T-helper 2 cell treated with Interferon-gamma antibody and Interleukin-4, amounts not matched to agents 100 ng/mL and 5 ng/mL, for 36 hours (primary cell): ENCODE measurements at regions not wholly inside any gene's neighbourhood (a gene's known extent, or its start where the extent isn't known, plus 50 kb on each side); places are given as distances from the start of the nearest gene placed in this dataset.
"Not testable (repeated sequence)": the region's sequence is repeated elsewhere in the genome, so short reads cannot be mapped to it uniquely, and the experiment has no call there.

ENCODE experiments used
- intact Hi-C: fragments of 100-400 bp; cut with micrococcal nuclease; formaldehyde crosslinking; loops from one replicate; pipeline ENCODE4 v1.15.1; 2023

DNA sequence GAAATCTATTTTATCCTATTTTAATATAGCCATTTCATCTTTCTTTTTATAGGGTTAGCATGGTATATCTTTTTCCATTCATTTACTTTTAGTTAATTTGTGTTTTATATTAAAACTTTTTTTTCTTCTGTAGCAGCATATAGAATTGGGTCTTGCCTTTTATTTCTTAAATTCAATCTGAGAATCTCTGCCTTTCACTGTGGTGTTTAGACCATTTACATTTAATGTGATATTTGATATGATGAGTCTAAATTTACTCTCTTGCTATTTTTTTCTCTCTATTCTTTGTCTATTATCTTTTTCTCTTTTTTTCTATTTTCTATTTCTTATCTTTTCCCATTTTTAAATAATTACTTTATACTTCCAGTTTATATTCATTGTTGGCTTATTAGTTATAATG lies 105.4 kb upstream of the HAND2 start:
- intact Hi-C loops = no loop called here

- intact Hi-C loops = no loop called here
Measured at GRCh38 chr4:173626277-173626676, 96.2 kb upstream of the HAND2 start.

- intact Hi-C loops = not testable (repeated sequence)
Measured at GRCh38 chr4:173618648-173619047, 88.6 kb upstream of the HAND2 start.

GRCh38 chr4:173609158-173609557 lies 79.1 kb upstream of the HAND2 start:
- intact Hi-C loops = no loop called here

GRCh38 chr4:173608632-173609031 lies 78.6 kb upstream of the HAND2 start:
- intact Hi-C loops = not testable (repeated sequence)

DNA sequence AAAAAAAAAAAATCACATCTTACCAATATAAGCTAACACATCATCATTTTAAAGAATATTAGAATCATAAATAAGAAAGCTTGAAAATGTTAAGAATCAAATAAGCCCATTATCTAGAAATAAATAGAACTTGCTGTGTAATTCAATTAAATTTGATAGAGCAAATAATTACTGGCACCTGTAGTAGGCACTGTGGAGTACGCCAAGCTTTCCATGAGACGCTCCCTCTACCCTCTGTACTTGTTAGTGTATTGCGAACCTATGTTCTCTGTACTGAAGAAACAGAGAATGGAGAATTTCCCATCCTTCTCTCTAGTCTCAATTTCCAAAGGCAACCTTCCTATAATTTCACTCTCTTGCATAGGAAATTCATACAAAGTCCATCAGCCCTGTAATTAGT lies 61.7 kb upstream of the HAND2 start:
- intact Hi-C loops = no loop called here

- intact Hi-C loops = no loop called here
Measured at GRCh38 chr4:173590697-173591096, 60.7 kb upstream of the HAND2 start.

GRCh38 chr4:173585876-173586572 lies 56.0 kb upstream of the HAND2 start:
- intact Hi-C loops = no loop called here

- intact Hi-C loops = no loop called here
Measured at GRCh38 chr4:173584506-173584905, 54.5 kb upstream of the HAND2 start.
